SK-N-SH (cell line): ENCODE measurements at regions not wholly inside any gene's neighbourhood (a gene's known extent, or its start where the extent isn't known, plus 50 kb on each side); places are given as distances from the start of the nearest gene placed in this dataset.

Source experiments
- CTCF ChIA-PET: fragments of 300-600, 350-600 bp; formaldehyde crosslinking; extraction: SDS; loops from one replicate; lab custom pipeline; 2021; lab: Yijun Ruan, JAX
- POLR2A ChIA-PET: fragments of 350-600 bp; sonication (Branson Sonifier 250); formaldehyde crosslinking; extraction: SDS; loops from one replicate; lab custom pipeline; 2020; ENCODE audit warnings: antibody characterized with exemption, inconsistent platforms; lab: Yijun Ruan, JAX
- DNase-seq: peaks from one replicate; pipeline ENCODE4 v3.0.0; 2012
- H2AFZ ChIP-seq: fragments of 200-600 bp; sonication (generic); 2 replicates; pipeline ENCODE4 v1.8.1; 2016; ENCODE audit warnings: antibody characterized with exemption, mild to moderate bottlenecking, low read depth
- H3F3A ChIP-seq: fragments of 200-600 bp; sonication (generic); replicated peaks from 2 replicates; pipeline ENCODE3; 2016; ENCODE audit warnings: antibody characterized with exemption, mild to moderate bottlenecking; ENCODE audit not compliant: insufficient read depth
- H3K27ac ChIP-seq, 2 experiments: fragments of 200-500 bp in 1 of 2; fragments of 200-600 bp in 1 of 2; sonication (Bioruptor generic) in 1 of 2; sonication (generic), shearing (Covaris generic) in 1 of 2; 2 replicates each; pipeline versions ENCODE4 v1.5.1 to v1.6.1; 2014 to 2016; ENCODE audit warnings: low read depth in 2 of 2, inconsistent platforms in 1 of 2, low read length in 1 of 2, mild to moderate bottlenecking in 1 of 2, mixed read lengths in 1 of 2
- H3K27me3 ChIP-seq: fragments of 200-600 bp; sonication (generic), shearing (Covaris generic); 2 replicates; pipeline ENCODE4 v1.6.1; 2016; ENCODE audit warnings: mixed run types; ENCODE audit not compliant: insufficient read depth
- H3K36me3 ChIP-seq, 2 experiments: fragments of 200-500 bp in 1 of 2; fragments of 200-600 bp in 1 of 2; sonication (Bioruptor generic) in 1 of 2; sonication (generic) in 1 of 2; replicated peaks in 1 of 2; 2 replicates each; pipeline versions ENCODE3 to v1.5.1; 2014 to 2016; ENCODE audit warnings: low read length in 1 of 2, mild to moderate bottlenecking in 1 of 2; ENCODE audit not compliant: insufficient read depth in 2 of 2, control insufficient read depth in 1 of 2
- H3K4me1 ChIP-seq, 2 experiments: fragments of 200-500 bp in 1 of 2; fragments of 200-600 bp in 1 of 2; sonication (Bioruptor generic) in 1 of 2; sonication (generic), shearing (Covaris generic) in 1 of 2; 2 replicates each; pipeline versions ENCODE4 v1.5.1 to v1.6.1; 2014 to 2016; ENCODE audit warnings: low read depth in 1 of 2, low read length in 1 of 2, mixed run types in 1 of 2; ENCODE audit not compliant: insufficient read depth in 2 of 2, control insufficient read depth in 1 of 2
- H3K4me2 ChIP-seq: fragments of 200-600 bp; sonication (generic), shearing (Covaris generic); 2 replicates; pipeline ENCODE4 v1.6.1; 2017; ENCODE audit warnings: mixed run types
- H3K4me3 ChIP-seq, 2 experiments: fragments of 200-500 bp in 1 of 2; fragments of 200-600 bp in 1 of 2; sonication (Bioruptor generic) in 1 of 2; sonication (generic), shearing (Covaris generic) in 1 of 2; 2 replicates each; pipeline versions ENCODE4 v1.5.1 to v1.8.1; 2014 to 2016; ENCODE audit warnings: low read depth in 2 of 2, inconsistent platforms in 1 of 2, low read length in 1 of 2, mild to moderate bottlenecking in 1 of 2, mixed read lengths in 1 of 2, moderate library complexity in 1 of 2
- H3K79me2 ChIP-seq: fragments of 200-600 bp; sonication (generic); 2 replicates; pipeline ENCODE4 v1.8.1; 2017; ENCODE audit warnings: mild to moderate bottlenecking; ENCODE audit not compliant: insufficient read depth
- H3K9ac ChIP-seq: fragments of 200-600 bp; sonication (generic); 2 replicates; pipeline ENCODE4 v1.6.1; 2017; ENCODE audit warnings: mixed run types
- H3K9me2 ChIP-seq: fragments of 200-600 bp; sonication (generic); 2 replicates; pipeline ENCODE4 v1.6.1; 2017; ENCODE audit warnings: mixed run types
- H3K9me3 ChIP-seq: fragments of 200-600 bp; sonication (generic); 2 replicates; pipeline ENCODE4 v1.6.1; 2017; ENCODE audit warnings: mixed run types, mild to moderate bottlenecking, moderate library complexity
- H4K20me1 ChIP-seq: fragments of 200-600 bp; sonication (generic); 2 replicates; pipeline ENCODE4 v1.6.1; 2017; ENCODE audit warnings: mild to moderate bottlenecking, mixed run types; ENCODE audit not compliant: insufficient read depth
- CHD2 ChIP-seq: fragments of 150-350 bp; IDR thresholded peaks from 2 replicates; pipeline ENCODE4 v1.6.1; 2018; ENCODE audit warnings: low read length; ENCODE audit not compliant: partially characterized antibody
- EP300 ChIP-seq, 2 experiments: IDR thresholded peaks; 2 replicates each; pipeline versions ENCODE4 v1.4.0 to v1.6.1; 2012; ENCODE audit warnings: borderline replicate concordance in 1 of 2, low read depth in 1 of 2, low read length in 1 of 2
- EZH2phosphoT487 ChIP-seq: fragments of 200-600 bp; sonication (generic); IDR thresholded peaks from 2 replicates; pipeline ENCODE4 v1.6.1; 2017; ENCODE audit warnings: low read depth, mixed run types, mild to moderate bottlenecking, antibody characterized with exemption, moderate library complexity, borderline replicate concordance
- FOSL2 ChIP-seq: IDR thresholded peaks from 2 replicates; pipeline ENCODE4 v1.4.0; 2012; ENCODE audit warnings: low read depth, mild to moderate bottlenecking, moderate library complexity, borderline replicate concordance
- FOXM1 ChIP-seq: IDR thresholded peaks from 2 replicates; pipeline ENCODE4 v1.4.0; 2012; ENCODE audit warnings: low read depth, mild to moderate bottlenecking
- JUND ChIP-seq: IDR thresholded peaks from 2 replicates; pipeline ENCODE4 v1.4.0; 2012
- MEF2A ChIP-seq: IDR thresholded peaks from 2 replicates; pipeline ENCODE4 v1.4.0; 2012; ENCODE audit warnings: low read depth, borderline replicate concordance
- MXI1 ChIP-seq: IDR thresholded peaks from 2 replicates; pipeline ENCODE4 v1.6.1; 2012; ENCODE audit warnings: mild to moderate bottlenecking, low read depth, low read length, improper control_type of control experiment
- NFIC ChIP-seq: IDR thresholded peaks from 2 replicates; pipeline ENCODE4 v1.4.0; 2012; ENCODE audit warnings: borderline replicate concordance
- NRF1 ChIP-seq: IDR thresholded peaks from 2 replicates; pipeline ENCODE4 v1.6.1; 2012; ENCODE audit warnings: low read depth, mild to moderate bottlenecking, low read length
- POLR2AphosphoS5 ChIP-seq: IDR thresholded peaks from 2 replicates; pipeline ENCODE4 v1.6.1; 2012; ENCODE audit warnings: low read depth, low read length
- RCOR1 ChIP-seq: fragments of 150-350 bp; IDR thresholded peaks from 2 replicates; pipeline ENCODE4 v1.6.1; 2017; ENCODE audit warnings: antibody characterized with exemption, low read length
- REST ChIP-seq: IDR thresholded peaks from 2 replicates; pipeline ENCODE4 v1.6.1; 2012; ENCODE audit warnings: mild to moderate bottlenecking, low read depth, low read length, moderate library complexity
- RFX5 ChIP-seq: IDR thresholded peaks from 2 replicates; pipeline ENCODE4 v1.6.1; 2012; ENCODE audit warnings: mild to moderate bottlenecking, improper control_type of control experiment, low read length
- SIN3A ChIP-seq: IDR thresholded peaks from 2 replicates; pipeline ENCODE4 v1.6.1; 2012; ENCODE audit warnings: low read depth, mild to moderate bottlenecking, low read length, moderate library complexity, borderline replicate concordance
- SMC3 ChIP-seq: IDR thresholded peaks from 2 replicates; pipeline ENCODE4 v1.6.1; 2012; ENCODE audit warnings: low read depth, low read length, improper control_type of control experiment
- TEAD4 ChIP-seq: IDR thresholded peaks from 2 replicates; pipeline ENCODE4 v1.4.0; 2012; ENCODE audit warnings: mild to moderate bottlenecking, borderline replicate concordance; ENCODE audit not compliant: insufficient read depth
- YY1 ChIP-seq: IDR thresholded peaks from 2 replicates; pipeline ENCODE4 v1.4.0; 2012; ENCODE audit warnings: low read depth, mild to moderate bottlenecking
- WGBS: methylation state at CpG from one replicate; pipeline ENCODE4 v1.1.6; 2017; ENCODE audit warnings: low lambda C conversion rate; 5-methylcytosine and 5-hydroxymethylcytosine counted together
- TF ChIP-seq, protein P1 (sequence below): IDR thresholded peaks from 2 replicates; pipeline ENCODE4 v1.4.0; 2012; ENCODE audit warnings: low read depth, borderline replicate concordance
- TF ChIP-seq, protein P2 (sequence below): IDR thresholded peaks from 2 replicates; pipeline ENCODE4 v1.4.0; 2012; ENCODE audit warnings: low read depth

DNA sequence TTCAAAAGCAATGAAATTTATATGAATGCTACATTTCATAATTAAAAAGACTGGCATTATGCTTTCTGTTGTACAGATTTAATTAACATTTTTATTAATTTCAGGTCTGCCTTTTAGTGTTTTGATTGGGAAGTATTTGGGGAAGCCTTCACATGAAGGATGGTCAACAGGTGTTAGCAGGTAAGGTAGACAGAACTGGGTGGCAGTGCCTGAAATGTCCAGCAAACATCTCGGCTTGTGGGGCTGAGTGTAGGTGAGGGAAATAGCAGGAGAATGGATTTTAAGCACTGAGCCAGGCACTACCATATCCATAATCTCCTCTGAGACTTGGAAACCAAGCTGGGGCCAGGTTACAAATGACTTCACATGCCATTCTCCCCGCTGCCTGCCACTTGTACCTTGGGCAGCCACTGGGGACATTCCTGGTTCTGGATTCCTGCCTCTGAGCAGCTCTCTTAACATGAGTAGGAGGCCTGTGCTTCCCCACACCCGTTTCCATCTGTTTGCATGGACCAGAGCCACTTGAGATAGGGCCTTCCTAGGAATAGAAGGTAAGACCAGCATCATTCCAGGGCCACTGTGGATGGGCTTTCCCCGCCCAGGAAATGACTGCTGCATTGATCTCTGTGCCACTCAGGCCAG is 125.9 kb upstream of the HES1 start:
- TF ChIP-seq CHD2 (no peak), NRF1 (no peak), TEAD4 (no peak), NFIC (no peak), SIN3A (no peak), SMC3 (no peak), REST (no peak), POLR2AphosphoS5 (no peak), RCOR1 (no peak), MXI1 (no peak), JUND (no peak), YY1 (no peak), EZH2phosphoT487 (no peak)
- TF ChIP-seq, protein P1, sequence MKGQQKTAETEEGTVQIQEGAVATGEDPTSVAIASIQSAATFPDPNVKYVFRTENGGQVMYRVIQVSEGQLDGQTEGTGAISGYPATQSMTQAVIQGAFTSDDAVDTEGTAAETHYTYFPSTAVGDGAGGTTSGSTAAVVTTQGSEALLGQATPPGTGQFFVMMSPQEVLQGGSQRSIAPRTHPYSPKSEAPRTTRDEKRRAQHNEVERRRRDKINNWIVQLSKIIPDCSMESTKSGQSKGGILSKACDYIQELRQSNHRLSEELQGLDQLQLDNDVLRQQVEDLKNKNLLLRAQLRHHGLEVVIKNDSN, result no peak
- Histone ChIP-seq H3K79me2 (no peaks in the 10 kb centered on the region), H2AFZ (no peak overlapping the region), H3K9ac (no peak overlapping the region), H3K9me3 (no peaks in the 10 kb centered on the region), H3K9me2 (no peaks in the 10 kb centered on the region), H3K4me3 (no peak overlapping the region), H4K20me1 (no peaks in the 10 kb centered on the region), H3K4me1 (peaks cover 3 to 7% of the 10 kb centered on the region in 2 experiments; a peak in 2 of 4 replicates), H3K36me3 (no peaks in the 10 kb centered on the region), H3K27ac (no peak overlapping the region), H3K27me3 (peaks cover 40% of the 10 kb centered on the region; the same call in 1 of the 2 replicates), H3K4me2 (no peak overlapping the region), H3F3A (no peaks in the 10 kb centered on the region)
- DNase-seq, result no peak
- WGBS, result 56% methylated on average over 4 of the region's 4 CpGs
- ChIA-PET CTCF (interaction anchor here (1.3 kb wide), 1 partner anchor 323 kb away, joined by 3 read pairs; no protein-coding TSS in a partner anchor), POLR2A (no interaction called here)

GRCh38 chr3:194011807-194012206 is 124.1 kb upstream of the HES1 start:
- POLR2A ChIA-PET, result no interaction called here
- Histone ChIP-seq H3K9me3 (no peaks in the 10 kb centered on the region), H3K9me2 (no peaks in the 10 kb centered on the region), H3K9ac (no peak overlapping the region), H3K36me3 (no peaks in the 10 kb centered on the region), H3K4me1 (peaks cover 0 to 12% of the 10 kb centered on the region in 2 experiments; a peak in 1 of 4 replicates), H3K27me3 (peaks cover 45% of the 10 kb centered on the region; the same call in 1 of the 2 replicates), H3F3A (no peaks in the 10 kb centered on the region), H3K4me2 (no peak overlapping the region), H3K27ac (no peak overlapping the region), H3K79me2 (no peaks in the 10 kb centered on the region), H2AFZ (no peak overlapping the region), H3K4me3 (no peak overlapping the region), H4K20me1 (no peaks in the 10 kb centered on the region)
- DNase-seq, result no peak
- WGBS, result 56% methylated on average over 3 of the region's 3 CpGs
- CTCF ChIA-PET, result interaction anchor here (1.1 kb wide), 1 partner anchor 304 kb away, joined by 7 read pairs; no protein-coding TSS in a partner anchor
- TF ChIP-seq MEF2A, result no peak
- no peak for TF ChIP-seq POLR2AphosphoS5
- no peak for TF ChIP-seq SMC3
- no peak for TF ChIP-seq RFX5
- no peak for TF ChIP-seq MXI1
- no peak for TF ChIP-seq FOXM1
- TF ChIP-seq SIN3A, result no peak
- TF ChIP-seq FOSL2, result no peak
- TF ChIP-seq EP300 (IDR thresholded peaks at IDR 0.05; ENCODE audit: borderline replicate concordance in 1 of 2, low read depth in 1 of 2, low read length in 1 of 2), result no peak
- TF ChIP-seq, protein P2, sequence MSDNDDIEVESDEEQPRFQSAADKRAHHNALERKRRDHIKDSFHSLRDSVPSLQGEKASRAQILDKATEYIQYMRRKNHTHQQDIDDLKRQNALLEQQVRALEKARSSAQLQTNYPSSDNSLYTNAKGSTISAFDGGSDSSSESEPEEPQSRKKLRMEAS, result no peak
